Peyer's patch (tissue), 4 donors: ENCODE measurements at regions not wholly inside any gene's neighbourhood (a gene's known extent, or its start where the extent isn't known, plus 50 kb on each side); places are given as distances from the start of the nearest gene placed in this dataset.

Experiments used
- DNase-seq, 3 donors: peaks; one replicate each; pipeline ENCODE4 v3.0.0-alpha.2; 2017 to 2019
- H3K27ac ChIP-seq, 4 donors: fragments of 200-600 bp; sonication (generic); one replicate each; pipeline ENCODE4 v1.5.1; 2016 to 2019
- H3K27me3 ChIP-seq, 2 donors: fragments of 200-600 bp; sonication (generic); one replicate each; pipeline ENCODE4 v1.5.1; 2019
- H3K36me3 ChIP-seq, 3 donors: fragments of 200-600 bp; sonication (generic); one replicate each; pipeline ENCODE4 v1.5.1; 2016 to 2019
- H3K4me1 ChIP-seq, 4 donors: fragments of 200-600 bp; sonication (generic); one replicate each; pipeline ENCODE4 v1.5.1; 2016 to 2019
- H3K4me3 ChIP-seq, 4 donors: fragments of 200-600 bp; sonication (generic); 1 replicate in 3 of 4; 2 replicates in 1 of 4; pipeline ENCODE4 v1.5.1; 2016 to 2019; ENCODE audit warnings: mild to moderate bottlenecking in 1 of 4
- H3K9me3 ChIP-seq, 4 donors: fragments of 200-600 bp; sonication (generic); one replicate each; pipeline ENCODE4 v1.5.1; 2016 to 2019; ENCODE audit warnings: mild to moderate bottlenecking in 1 of 4
- POLR2A ChIP-seq, 2 donors: fragments of 450-650 bp; IDR thresholded peaks; one replicate each; pipeline ENCODE4 v1.5.1; 2017; ENCODE audit warnings: antibody characterized with exemption in 2 of 2, mild to moderate bottlenecking in 2 of 2, moderate library complexity in 2 of 2
- TF ChIP-seq, protein P1 (sequence below), 6 experiments: fragments of 450-650 bp in 4 of 6; fragments of 200-600 bp in 2 of 6; sonication (generic) in 1 of 6; IDR thresholded peaks; one replicate each; pipeline ENCODE4 v1.5.1; 2017 to 2019; ENCODE audit warnings: antibody characterized with exemption in 6 of 6, mild to moderate bottlenecking in 3 of 6, moderate library complexity in 1 of 6

DNA sequence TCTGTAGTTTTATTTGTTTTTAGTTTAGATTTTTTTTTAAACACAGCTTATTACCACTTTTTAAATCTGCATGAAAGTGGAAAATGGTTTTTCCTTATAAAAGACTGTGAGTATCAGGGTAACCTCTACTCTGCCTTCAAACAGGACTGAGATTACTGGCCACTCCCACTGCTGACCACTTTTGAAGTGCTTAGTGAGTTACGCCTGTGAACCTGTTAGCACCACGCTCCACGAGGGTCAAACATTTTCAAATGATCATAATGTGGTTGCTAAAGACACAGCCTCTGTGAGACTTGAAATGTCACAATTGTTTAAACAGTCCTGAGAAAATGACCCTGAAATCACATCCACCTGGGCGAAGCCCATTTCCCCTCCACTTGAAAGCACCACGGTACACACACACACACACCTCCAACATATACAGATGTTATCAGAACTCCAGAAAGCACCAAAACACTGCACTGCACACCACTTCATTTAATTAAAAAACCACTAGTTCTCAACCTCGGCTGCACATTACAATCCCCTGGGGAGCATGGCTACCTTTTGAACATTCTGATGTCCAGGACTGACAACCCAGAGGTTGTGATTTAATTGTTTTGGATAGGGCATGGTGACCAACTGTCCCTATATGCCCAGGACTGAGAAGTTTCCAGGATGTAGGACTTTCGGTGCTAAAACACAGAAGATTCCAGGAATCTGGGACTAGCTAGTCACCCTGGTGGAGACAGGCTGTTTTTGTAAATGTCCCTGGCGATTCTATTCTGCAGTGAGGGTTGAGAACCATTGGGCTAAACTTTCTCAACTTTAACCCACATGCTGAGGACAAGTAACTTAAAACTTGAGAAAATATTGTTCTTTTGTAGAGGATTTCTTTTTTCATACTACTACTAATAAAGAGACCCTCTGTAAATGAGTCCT lies 176.4 kb upstream of the MYLIP start:
- TF ChIP-seq, protein P1, sequence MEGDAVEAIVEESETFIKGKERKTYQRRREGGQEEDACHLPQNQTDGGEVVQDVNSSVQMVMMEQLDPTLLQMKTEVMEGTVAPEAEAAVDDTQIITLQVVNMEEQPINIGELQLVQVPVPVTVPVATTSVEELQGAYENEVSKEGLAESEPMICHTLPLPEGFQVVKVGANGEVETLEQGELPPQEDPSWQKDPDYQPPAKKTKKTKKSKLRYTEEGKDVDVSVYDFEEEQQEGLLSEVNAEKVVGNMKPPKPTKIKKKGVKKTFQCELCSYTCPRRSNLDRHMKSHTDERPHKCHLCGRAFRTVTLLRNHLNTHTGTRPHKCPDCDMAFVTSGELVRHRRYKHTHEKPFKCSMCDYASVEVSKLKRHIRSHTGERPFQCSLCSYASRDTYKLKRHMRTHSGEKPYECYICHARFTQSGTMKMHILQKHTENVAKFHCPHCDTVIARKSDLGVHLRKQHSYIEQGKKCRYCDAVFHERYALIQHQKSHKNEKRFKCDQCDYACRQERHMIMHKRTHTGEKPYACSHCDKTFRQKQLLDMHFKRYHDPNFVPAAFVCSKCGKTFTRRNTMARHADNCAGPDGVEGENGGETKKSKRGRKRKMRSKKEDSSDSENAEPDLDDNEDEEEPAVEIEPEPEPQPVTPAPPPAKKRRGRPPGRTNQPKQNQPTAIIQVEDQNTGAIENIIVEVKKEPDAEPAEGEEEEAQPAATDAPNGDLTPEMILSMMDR (IDR thresholded peaks at IDR 0.05): no peak
- no peak for TF ChIP-seq POLR2A (IDR thresholded peaks at IDR 0.05)

DNA sequence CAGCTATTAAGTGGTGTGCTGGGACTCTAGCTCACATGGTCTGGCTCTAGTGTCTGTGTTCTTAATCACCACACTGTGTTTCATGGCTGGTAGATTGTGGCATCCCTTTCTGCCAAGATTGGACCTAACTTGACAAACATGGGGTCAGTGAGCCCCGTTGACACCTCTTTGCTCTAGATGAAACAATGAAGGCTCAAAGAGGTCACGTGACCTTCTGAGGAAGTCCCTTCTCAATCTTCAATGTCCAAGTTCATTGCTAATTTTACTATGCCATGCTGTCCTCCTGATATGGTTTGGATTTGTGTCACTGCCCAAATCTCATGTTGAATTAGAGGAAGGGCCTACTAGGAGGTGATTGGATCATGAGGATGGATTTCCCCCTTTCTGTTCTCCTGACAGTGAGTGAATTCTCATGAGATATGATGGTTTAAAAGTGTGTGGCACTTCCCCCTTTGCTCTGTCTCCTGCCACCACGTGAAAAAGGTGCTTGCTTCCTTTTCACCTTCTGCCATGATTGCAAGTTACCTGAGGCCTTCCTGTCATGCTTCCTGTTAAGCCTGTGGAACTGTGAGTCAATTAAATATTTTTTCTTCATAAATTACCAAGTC lies 177.8 kb upstream of the MYLIP start:
- Histone ChIP-seq H3K36me3 (no peaks in the 10 kb centered on the region), H3K27me3 (no peaks in the 10 kb centered on the region), H3K9me3 (no peaks in the 10 kb centered on the region), H3K4me1 (peaks cover 0 to 4% (median 0%) of the 10 kb centered on the region in 4 donors), H3K4me3 (no peak overlapping the region), H3K27ac (no peak overlapping the region)
- TF ChIP-seq POLR2A (IDR thresholded peaks at IDR 0.05): no peak
- TF ChIP-seq, protein P1 (IDR thresholded peaks at IDR 0.05): no peak
- no peak for DNase-seq

More for the DNA sequence above, 176.4 kb upstream of the MYLIP start:
- no peak overlapping the region for H3K4me3 ChIP-seq
- no peak overlapping the region for H3K27ac ChIP-seq
- H3K27me3 ChIP-seq: no peaks in the 10 kb centered on the region
- no peaks in the 10 kb centered on the region for H3K9me3 ChIP-seq
- no peaks in the 10 kb centered on the region for H3K36me3 ChIP-seq
- peaks cover 0 to 4% (median 0%) of the 10 kb centered on the region in 4 donors for H3K4me1 ChIP-seq
- DNase-seq: no peak

DNA sequence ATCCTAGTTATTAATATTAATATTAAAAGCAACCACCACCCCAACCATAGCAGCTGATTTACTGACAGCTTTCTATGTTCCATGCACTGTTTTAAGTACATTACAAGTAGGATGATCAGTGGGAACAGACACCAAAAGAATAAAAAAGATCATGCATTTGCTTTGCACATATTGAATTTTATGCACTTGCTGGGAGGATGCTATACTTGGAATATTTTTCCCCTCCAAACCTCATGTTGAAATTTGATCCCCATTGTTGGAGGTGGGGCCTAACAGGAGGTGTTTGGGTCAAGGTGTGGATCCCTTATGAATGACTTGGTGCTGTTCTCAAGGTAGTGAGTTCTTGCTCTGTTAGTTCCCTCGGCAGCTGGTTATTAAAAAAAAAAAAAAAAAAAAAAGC lies 178.9 kb upstream of the MYLIP start:
- TF ChIP-seq, protein P1 (IDR thresholded peaks at IDR 0.05): no peak
- no peak for TF ChIP-seq POLR2A (IDR thresholded peaks at IDR 0.05)
- Histone ChIP-seq H3K36me3 (no peaks in the 10 kb centered on the region), H3K27me3 (no peaks in the 10 kb centered on the region), H3K27ac (no peak overlapping the region), H3K4me1 (peaks cover 0 to 4% (median 0%) of the 10 kb centered on the region in 4 donors), H3K4me3 (no peak overlapping the region), H3K9me3 (no peaks in the 10 kb centered on the region)
- DNase-seq: no peak

DNA sequence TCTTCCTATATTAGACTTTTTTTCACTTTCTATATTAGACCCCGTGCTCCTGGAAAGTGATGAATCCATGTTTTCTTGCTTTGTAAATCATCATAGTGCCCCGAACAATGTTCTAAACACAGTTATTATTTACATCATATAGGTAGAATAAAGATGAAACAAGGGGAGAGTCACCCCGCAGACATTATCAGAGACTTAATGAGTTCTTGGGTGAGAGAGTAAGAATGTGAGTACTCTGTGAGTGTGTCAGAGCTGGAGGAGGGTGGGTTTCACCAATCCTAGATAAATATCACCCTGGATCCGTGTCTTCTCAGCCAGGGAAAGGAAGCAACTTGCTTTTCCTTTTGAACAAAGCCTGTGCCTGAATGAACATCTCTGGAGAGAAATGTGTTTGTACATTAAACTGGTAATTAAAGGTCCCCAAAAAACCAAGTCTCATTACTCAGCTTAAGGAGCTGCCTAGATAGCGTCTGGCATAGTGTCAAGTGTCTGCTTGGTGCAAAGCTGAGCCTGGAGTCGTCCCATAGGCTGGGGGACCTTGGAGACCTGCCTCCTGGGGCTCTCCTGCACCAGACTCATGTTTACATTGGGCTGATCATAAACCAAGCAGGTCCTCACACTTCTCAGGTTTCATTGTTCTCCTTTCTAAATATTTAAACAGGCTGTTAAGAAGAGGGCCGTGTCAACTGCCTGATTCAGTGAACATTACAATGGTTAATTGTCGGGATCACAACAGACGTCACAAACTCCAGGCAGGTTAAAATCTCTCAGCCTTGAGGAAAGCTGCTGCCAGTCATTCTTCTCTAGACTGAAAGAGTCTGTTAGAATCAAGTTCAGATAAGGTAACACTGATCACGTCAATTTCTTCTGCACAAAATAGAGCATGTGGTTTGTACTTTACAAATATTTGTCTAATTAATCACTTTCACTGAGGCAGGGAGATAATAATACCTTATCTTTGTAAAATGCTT lies 179.7 kb upstream of the MYLIP start:
- DNase-seq: no peak
- Histone ChIP-seq H3K4me3 (no peak overlapping the region), H3K27ac (no peak overlapping the region), H3K27me3 (no peaks in the 10 kb centered on the region), H3K36me3 (no peaks in the 10 kb centered on the region), H3K4me1 (peaks cover 0 to 4% (median 0%) of the 10 kb centered on the region in 4 donors), H3K9me3 (no peaks in the 10 kb centered on the region)
- TF ChIP-seq, protein P1 (IDR thresholded peaks at IDR 0.05): no peak
- TF ChIP-seq POLR2A (IDR thresholded peaks at IDR 0.05): no peak

DNA sequence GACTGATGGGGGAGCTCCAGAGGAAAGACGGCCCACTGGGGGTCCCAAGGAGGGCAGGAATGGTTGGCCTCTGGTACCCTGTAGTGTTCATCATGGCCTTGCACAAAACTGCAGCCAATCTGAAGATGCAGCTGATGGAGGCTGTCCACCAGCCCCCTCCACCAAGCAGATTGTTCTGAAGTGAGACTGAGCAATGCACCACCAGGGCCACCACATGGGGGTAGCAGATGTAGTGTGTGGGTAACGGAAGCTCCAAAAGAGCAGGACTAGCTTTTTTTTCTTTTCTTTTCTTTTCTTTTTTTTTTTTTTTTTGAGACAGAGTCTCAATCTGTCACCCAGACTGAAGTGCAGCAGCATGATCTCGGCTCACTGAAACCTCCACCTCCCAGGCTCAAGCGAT lies 181.0 kb upstream of the MYLIP start:
- H3K9me3 ChIP-seq: no peaks in the 10 kb centered on the region
- H3K36me3 ChIP-seq: no peaks in the 10 kb centered on the region
- no peak for TF ChIP-seq POLR2A (IDR thresholded peaks at IDR 0.05)
- TF ChIP-seq, protein P1 (IDR thresholded peaks at IDR 0.05): no peak
- no peak for DNase-seq
- no peak overlapping the region for H3K4me3 ChIP-seq
- peaks cover 0 to 4% (median 0%) of the 10 kb centered on the region in 4 donors for H3K4me1 ChIP-seq
- H3K27ac ChIP-seq: no peak overlapping the region
- no peaks in the 10 kb centered on the region for H3K27me3 ChIP-seq
